ENCODE measurements at regions not wholly inside any gene's neighbourhood (a gene's known extent, or its start where the extent isn't known, plus 50 kb on each side); places are given as distances from the start of the nearest gene placed in this dataset.
"Not testable (repeated sequence)": the region's sequence is repeated elsewhere in the genome, so short reads cannot be mapped to it uniquely, and the experiment has no call there.

GRCh38 chr12:31223640-31224039 lies 102.3 kb downstream of the SINHCAF start:
- H3K27ac ChIP-seq (ENCODE audit: low read depth, low read length): not testable (repeated sequence)

GRCh38 chr12:31224768-31225448 lies 101.0 kb downstream of the SINHCAF start:
- Histone ChIP-seq H3K9me3 (ENCODE audit: control insufficient read depth in 5 of 5, low read length in 5 of 5) (no peaks in the 10 kb centered on the region), H3K27ac (ENCODE audit: low read depth, low read length) (no peak overlapping the region), H3K36me3 (ENCODE audit: control insufficient read depth in 5 of 5, insufficient read depth in 5 of 5, low read length in 5 of 5) (no peaks in the 10 kb centered on the region), H3K27me3 (ENCODE audit: control insufficient read depth in 5 of 5, insufficient read depth in 4 of 5, low read length in 5 of 5) (no peaks in the 10 kb centered on the region), H3K4me1 (ENCODE audit: control insufficient read depth in 5 of 5, insufficient read depth in 5 of 5, low read length in 5 of 5) (peaks cover 0 to 52% (median 41%) of the 10 kb centered on the region in 5 donors), H3K9ac (ENCODE audit: low read length in 5 of 5) (no peak overlapping the region), H3K4me3 (ENCODE audit: low read depth in 1 of 5, low read length in 5 of 5) (no peak overlapping the region)

More at GRCh38 chr12:31223640-31224039, 102.3 kb downstream of the SINHCAF start:
- not testable (repeated sequence) for H3K4me3 ChIP-seq (ENCODE audit: low read depth in 1 of 5, low read length in 5 of 5); H3K9me3 ChIP-seq (ENCODE audit: control insufficient read depth in 5 of 5, low read length in 5 of 5); H3K9ac ChIP-seq (ENCODE audit: low read length in 5 of 5); H3K36me3 ChIP-seq (ENCODE audit: control insufficient read depth in 5 of 5, insufficient read depth in 5 of 5, low read length in 5 of 5); H3K27me3 ChIP-seq (ENCODE audit: control insufficient read depth in 5 of 5, insufficient read depth in 4 of 5, low read length in 5 of 5)
- H3K4me1 ChIP-seq (ENCODE audit: control insufficient read depth in 5 of 5, insufficient read depth in 5 of 5, low read length in 5 of 5): peaks cover 0 to 39% (median 29%) of the 10 kb centered on the region in 5 donors

GRCh38 chr12:31225656-31226535 lies 100.1 kb downstream of the SINHCAF start:
- Histone ChIP-seq H3K27me3 (ENCODE audit: control insufficient read depth in 5 of 5, insufficient read depth in 4 of 5, low read length in 5 of 5) (no peaks in the 10 kb centered on the region), H3K4me3 (ENCODE audit: low read depth in 1 of 5, low read length in 5 of 5) (no peak overlapping the region), H3K36me3 (ENCODE audit: control insufficient read depth in 5 of 5, insufficient read depth in 5 of 5, low read length in 5 of 5) (no peaks in the 10 kb centered on the region), H3K27ac (ENCODE audit: low read depth, low read length) (peak overlapping the region; percentile 74), H3K4me1 (ENCODE audit: control insufficient read depth in 5 of 5, insufficient read depth in 5 of 5, low read length in 5 of 5) (peaks cover 0 to 53% (median 39%) of the 10 kb centered on the region in 5 donors), H3K9ac (ENCODE audit: low read length in 5 of 5) (peak overlapping the region in 1 of 5 donors; percentile 6), H3K9me3 (ENCODE audit: control insufficient read depth in 5 of 5, low read length in 5 of 5) (no peaks in the 10 kb centered on the region)

- H3K9ac ChIP-seq (ENCODE audit: low read length in 5 of 5): peak overlapping the region in 1 of 5 donors; percentile 14
- no peak overlapping the region for H3K4me3 ChIP-seq (ENCODE audit: low read depth in 1 of 5, low read length in 5 of 5)
- H3K27ac ChIP-seq (ENCODE audit: low read depth, low read length): peak overlapping the region; percentile 74
- H3K27me3 ChIP-seq (ENCODE audit: control insufficient read depth in 5 of 5, insufficient read depth in 4 of 5, low read length in 5 of 5): no peaks in the 10 kb centered on the region
- H3K4me1 ChIP-seq (ENCODE audit: control insufficient read depth in 5 of 5, insufficient read depth in 5 of 5, low read length in 5 of 5): peaks cover 0 to 47% (median 33%) of the 10 kb centered on the region in 5 donors
- no peaks in the 10 kb centered on the region for H3K9me3 ChIP-seq (ENCODE audit: control insufficient read depth in 5 of 5, low read length in 5 of 5)
- no peaks in the 10 kb centered on the region for H3K36me3 ChIP-seq (ENCODE audit: control insufficient read depth in 5 of 5, insufficient read depth in 5 of 5, low read length in 5 of 5)
These were observed 99.3 kb downstream of the SINHCAF start for GRCh38 chr12:31226639-31227038.

- Histone ChIP-seq H3K9me3 (ENCODE audit: control insufficient read depth in 5 of 5, low read length in 5 of 5) (no peaks in the 10 kb centered on the region), H3K27ac (ENCODE audit: low read depth, low read length) (peak overlapping the region; percentile 74), H3K4me1 (ENCODE audit: control insufficient read depth in 5 of 5, insufficient read depth in 5 of 5, low read length in 5 of 5) (peaks cover 0 to 45% (median 30%) of the 10 kb centered on the region in 5 donors), H3K27me3 (ENCODE audit: control insufficient read depth in 5 of 5, insufficient read depth in 4 of 5, low read length in 5 of 5) (no peaks in the 10 kb centered on the region), H3K4me3 (ENCODE audit: low read depth in 1 of 5, low read length in 5 of 5) (no peak overlapping the region), H3K36me3 (ENCODE audit: control insufficient read depth in 5 of 5, insufficient read depth in 5 of 5, low read length in 5 of 5) (no peaks in the 10 kb centered on the region), H3K9ac (ENCODE audit: low read length in 5 of 5) (peak overlapping the region in 1 of 5 donors; percentile 50)
These were observed 98.5 kb downstream of the SINHCAF start for GRCh38 chr12:31227401-31227981.

- Histone ChIP-seq H3K36me3 (ENCODE audit: control insufficient read depth in 5 of 5, insufficient read depth in 5 of 5, low read length in 5 of 5) (no peaks in the 10 kb centered on the region), H3K4me1 (ENCODE audit: control insufficient read depth in 5 of 5, insufficient read depth in 5 of 5, low read length in 5 of 5) (peaks cover 1 to 61% (median 39%) of the 10 kb centered on the region in 5 donors), H3K9ac (ENCODE audit: low read length in 5 of 5) (peak overlapping the region in 1 of 5 donors; percentile 44), H3K9me3 (ENCODE audit: control insufficient read depth in 5 of 5, low read length in 5 of 5) (no peaks in the 10 kb centered on the region), H3K4me3 (ENCODE audit: low read depth in 1 of 5, low read length in 5 of 5) (no peak overlapping the region), H3K27ac (ENCODE audit: low read depth, low read length) (peak overlapping the region; percentile 74), H3K27me3 (ENCODE audit: control insufficient read depth in 5 of 5, insufficient read depth in 4 of 5, low read length in 5 of 5) (peaks cover 0 to 2% (median 0%) of the 10 kb centered on the region in 5 donors)
These were observed 96.8 kb downstream of the SINHCAF start for GRCh38 chr12:31228811-31229792.

- no peak overlapping the region for H3K4me3 ChIP-seq (ENCODE audit: low read depth in 1 of 5, low read length in 5 of 5)
- H3K27me3 ChIP-seq (ENCODE audit: control insufficient read depth in 5 of 5, insufficient read depth in 4 of 5, low read length in 5 of 5): peaks cover 0 to 2% (median 0%) of the 10 kb centered on the region in 5 donors
- H3K27ac ChIP-seq (ENCODE audit: low read depth, low read length): peak overlapping the region; percentile 74
- H3K4me1 ChIP-seq (ENCODE audit: control insufficient read depth in 5 of 5, insufficient read depth in 5 of 5, low read length in 5 of 5): peaks cover 5 to 70% (median 48%) of the 10 kb centered on the region in 5 donors
- no peaks in the 10 kb centered on the region for H3K9me3 ChIP-seq (ENCODE audit: control insufficient read depth in 5 of 5, low read length in 5 of 5)
- no peak overlapping the region for H3K9ac ChIP-seq (ENCODE audit: low read length in 5 of 5)
- H3K36me3 ChIP-seq (ENCODE audit: control insufficient read depth in 5 of 5, insufficient read depth in 5 of 5, low read length in 5 of 5): no peaks in the 10 kb centered on the region
These were observed 95.9 kb downstream of the SINHCAF start for GRCh38 chr12:31230004-31230403.
